KMS-11 (cell line): ENCODE measurements at regions not wholly inside any gene's neighbourhood (a gene's known extent, or its start where the extent isn't known, plus 50 kb on each side); places are given as distances from the start of the nearest gene placed in this dataset.

ENCODE experiments used
- H2AFZ ChIP-seq: fragments of 200-600 bp; sonication (generic); 2 replicates; pipeline ENCODE4 v1.6.1; 2016; ENCODE audit warnings: antibody characterized with exemption, mixed run types, low read depth
- H3K27ac ChIP-seq: fragments of 200-600 bp; sonication (generic); 2 replicates; pipeline ENCODE4 v1.6.1; 2016; ENCODE audit warnings: mild to moderate bottlenecking, mixed run types
- H3K27me3 ChIP-seq: fragments of 200-600 bp; sonication (generic); 2 replicates; pipeline ENCODE4 v1.6.1; 2017; ENCODE audit warnings: mild to moderate bottlenecking, low read depth, mixed run types, moderate library complexity; ENCODE audit not compliant: insufficient read depth
- H3K36me3 ChIP-seq: fragments of 200-600 bp; sonication (generic); 2 replicates; pipeline ENCODE4 v1.6.1; 2017; ENCODE audit warnings: mild to moderate bottlenecking, mixed run types; ENCODE audit not compliant: insufficient read depth
- H3K4me1 ChIP-seq: fragments of 200-600 bp; sonication (generic); 2 replicates; pipeline ENCODE4 v1.6.1; 2016; ENCODE audit warnings: mild to moderate bottlenecking, low read depth, mixed run types; ENCODE audit not compliant: poor library complexity, severe bottlenecking
- H3K4me2 ChIP-seq: fragments of 200-600 bp; sonication (generic); 2 replicates; pipeline ENCODE4 v1.7.0; 2016; ENCODE audit warnings: mild to moderate bottlenecking, mixed run types
- H3K4me3 ChIP-seq: fragments of 200-600 bp; sonication (generic); IDR thresholded peaks from 2 replicates; pipeline ENCODE4 v1.6.1; 2017; ENCODE audit warnings: low read depth, low read length, mixed read lengths; ENCODE audit not compliant: insufficient read depth
- H3K79me2 ChIP-seq: fragments of 200-600 bp; sonication (generic); 2 replicates; pipeline ENCODE4 v1.6.1; 2016; ENCODE audit warnings: low read depth, mixed run types; ENCODE audit not compliant: insufficient read depth
- H3K9ac ChIP-seq: fragments of 200-600 bp; sonication (generic); 2 replicates; pipeline ENCODE4 v1.6.1; 2016; ENCODE audit warnings: mild to moderate bottlenecking, mixed run types
- H4K20me1 ChIP-seq: fragments of 200-600 bp; sonication (generic); 2 replicates; pipeline ENCODE4 v1.6.1; 2016; ENCODE audit warnings: mild to moderate bottlenecking, mixed run types; ENCODE audit not compliant: insufficient read depth
- TF ChIP-seq, protein P1 (sequence below): fragments of 200-600 bp; sonication (generic); conservative IDR thresholded peaks from 2 replicates; pipeline ENCODE4 v1.6.1; 2017; ENCODE audit warnings: low read depth, mild to moderate bottlenecking, antibody characterized with exemption, low read length, moderate library complexity, mixed read lengths

DNA sequence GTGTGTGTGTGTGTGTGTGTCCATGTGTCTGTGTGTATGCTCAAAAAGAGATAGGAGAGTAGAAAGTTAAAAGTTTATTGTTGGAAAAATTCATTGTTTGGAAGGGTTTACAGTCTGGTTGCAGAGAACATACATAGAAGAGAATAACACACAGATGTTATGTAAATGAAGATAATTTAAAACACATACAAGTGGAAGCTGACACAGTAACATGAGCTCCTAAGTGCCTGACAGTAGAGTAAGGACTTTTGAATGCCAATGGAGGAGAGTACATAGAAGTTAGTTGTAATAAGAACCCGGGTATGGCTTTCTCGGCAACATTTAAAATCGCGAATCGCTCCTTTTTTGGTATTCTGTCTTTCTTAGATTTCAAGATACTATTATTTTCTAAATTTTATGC is 137.0 kb upstream of the FANCL start:
- Histone ChIP-seq H3K36me3 (no peaks in the 10 kb centered on the region), H3K79me2 (no peaks in the 10 kb centered on the region), H3K9ac (no peak overlapping the region), H3K4me3 (no peak overlapping the region), H3K27me3 (no peaks in the 10 kb centered on the region), H3K4me1 (no peaks in the 10 kb centered on the region), H2AFZ (no peak overlapping the region), H4K20me1 (no peaks in the 10 kb centered on the region), H3K4me2 (no peak overlapping the region), H3K27ac (no peak overlapping the region)
- TF ChIP-seq, protein P1, sequence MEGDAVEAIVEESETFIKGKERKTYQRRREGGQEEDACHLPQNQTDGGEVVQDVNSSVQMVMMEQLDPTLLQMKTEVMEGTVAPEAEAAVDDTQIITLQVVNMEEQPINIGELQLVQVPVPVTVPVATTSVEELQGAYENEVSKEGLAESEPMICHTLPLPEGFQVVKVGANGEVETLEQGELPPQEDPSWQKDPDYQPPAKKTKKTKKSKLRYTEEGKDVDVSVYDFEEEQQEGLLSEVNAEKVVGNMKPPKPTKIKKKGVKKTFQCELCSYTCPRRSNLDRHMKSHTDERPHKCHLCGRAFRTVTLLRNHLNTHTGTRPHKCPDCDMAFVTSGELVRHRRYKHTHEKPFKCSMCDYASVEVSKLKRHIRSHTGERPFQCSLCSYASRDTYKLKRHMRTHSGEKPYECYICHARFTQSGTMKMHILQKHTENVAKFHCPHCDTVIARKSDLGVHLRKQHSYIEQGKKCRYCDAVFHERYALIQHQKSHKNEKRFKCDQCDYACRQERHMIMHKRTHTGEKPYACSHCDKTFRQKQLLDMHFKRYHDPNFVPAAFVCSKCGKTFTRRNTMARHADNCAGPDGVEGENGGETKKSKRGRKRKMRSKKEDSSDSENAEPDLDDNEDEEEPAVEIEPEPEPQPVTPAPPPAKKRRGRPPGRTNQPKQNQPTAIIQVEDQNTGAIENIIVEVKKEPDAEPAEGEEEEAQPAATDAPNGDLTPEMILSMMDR: no peak

DNA sequence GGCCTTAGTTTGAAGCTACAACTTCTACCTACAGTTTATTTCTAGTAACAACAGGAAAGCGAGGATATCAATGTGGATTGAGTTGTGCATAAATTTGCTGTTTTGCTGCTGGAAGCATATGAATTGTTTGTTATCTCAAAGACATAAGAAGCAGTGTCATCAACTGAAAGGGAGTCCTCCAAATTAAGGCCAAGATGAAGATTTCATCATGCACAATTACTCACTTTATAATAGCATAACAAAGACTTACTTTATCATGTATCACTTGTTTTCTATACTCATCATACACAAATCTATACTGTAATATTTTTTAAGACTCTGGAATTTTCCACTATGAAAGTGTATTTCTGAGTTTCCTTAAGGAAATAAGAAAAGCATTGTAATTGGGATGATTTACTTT is 136.1 kb upstream of the FANCL start:
- Histone ChIP-seq H3K27me3 (no peaks in the 10 kb centered on the region), H3K4me3 (no peak overlapping the region)

DNA sequence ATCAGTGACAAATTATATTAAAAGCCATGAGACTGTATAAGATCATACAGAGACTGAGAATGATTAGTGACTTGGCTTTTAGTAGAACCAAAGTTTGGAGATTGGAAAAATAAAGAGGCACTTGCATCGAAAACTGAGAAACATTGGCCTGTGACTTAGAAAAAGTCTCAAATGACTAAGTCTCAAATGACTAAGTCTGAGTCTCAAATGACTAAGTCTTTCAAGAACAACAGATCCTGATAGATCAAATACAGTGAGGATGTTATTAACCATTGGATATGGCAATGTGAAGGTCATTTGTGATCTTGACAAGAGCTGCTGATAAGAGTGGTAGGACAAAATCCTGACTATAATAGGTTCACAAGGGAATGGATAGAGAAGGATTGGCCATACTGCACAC is 135.5 kb upstream of the FANCL start:
- Histone ChIP-seq H3K27me3 (no peaks in the 10 kb centered on the region), H3K4me2 (no peak overlapping the region), H3K4me1 (no peaks in the 10 kb centered on the region), H4K20me1 (no peaks in the 10 kb centered on the region), H3K36me3 (no peaks in the 10 kb centered on the region), H2AFZ (no peak overlapping the region), H3K27ac (no peak overlapping the region), H3K79me2 (no peaks in the 10 kb centered on the region), H3K9ac (no peak overlapping the region), H3K4me3 (no peak overlapping the region)
- TF ChIP-seq, protein P1: no peak

More for the DNA sequence above, 136.1 kb upstream of the FANCL start:
- TF ChIP-seq, protein P1: no peak
- H3K4me2 ChIP-seq: no peak overlapping the region
- H3K9ac ChIP-seq: no peak overlapping the region
- no peaks in the 10 kb centered on the region for H3K36me3 ChIP-seq
- H3K4me1 ChIP-seq: no peaks in the 10 kb centered on the region
- H4K20me1 ChIP-seq: no peaks in the 10 kb centered on the region
- H3K79me2 ChIP-seq: no peaks in the 10 kb centered on the region
- no peak overlapping the region for H2AFZ ChIP-seq
- H3K27ac ChIP-seq: no peak overlapping the region

DNA sequence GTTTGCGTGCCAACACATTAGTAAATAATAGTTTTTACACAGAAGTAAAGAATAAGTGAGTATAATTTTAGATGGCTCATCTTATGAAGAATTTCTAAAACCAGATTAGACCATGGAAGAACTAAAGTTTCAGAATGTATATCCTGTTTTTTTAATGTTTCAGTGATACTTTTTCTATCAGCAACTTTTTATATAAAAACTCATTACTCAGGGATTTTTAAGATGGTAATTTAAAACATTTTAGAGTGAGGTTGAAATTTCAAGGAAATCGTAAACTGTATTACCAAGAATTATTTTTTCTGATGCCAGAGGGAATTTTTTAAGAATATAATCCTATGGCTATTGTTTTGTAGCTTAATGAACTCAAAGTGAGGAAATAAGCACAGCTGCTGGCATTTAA is 128.5 kb upstream of the FANCL start:
- no peaks in the 10 kb centered on the region for H3K79me2 ChIP-seq
- H3K4me3 ChIP-seq: no peak overlapping the region
- H3K9ac ChIP-seq: no peak overlapping the region
- H3K4me1 ChIP-seq: no peaks in the 10 kb centered on the region
- no peak overlapping the region for H2AFZ ChIP-seq
- TF ChIP-seq, protein P1: no peak
- no peaks in the 10 kb centered on the region for H4K20me1 ChIP-seq
- no peaks in the 10 kb centered on the region for H3K36me3 ChIP-seq
- H3K4me2 ChIP-seq: no peak overlapping the region
- no peaks in the 10 kb centered on the region for H3K27me3 ChIP-seq
- no peak overlapping the region for H3K27ac ChIP-seq
